CD14-positive monocyte (primary cell): ENCODE measurements at regions not wholly inside any gene's neighbourhood (a gene's known extent, or its start where the extent isn't known, plus 50 kb on each side); places are given as distances from the start of the nearest gene placed in this dataset.

Source experiments
- DNase-seq, 3 donors: peaks; one replicate each; pipeline ENCODE4 v3.0.0-alpha.2; 2011 to 2022
- H2AFZ ChIP-seq: 2 replicates; pipeline ENCODE4 v1.6.0; 2012; ENCODE audit warnings: mild to moderate bottlenecking, low read depth, low read length, inconsistent platforms; ENCODE audit not compliant: insufficient read depth, poor library complexity, severe bottlenecking
- H3K27ac ChIP-seq, 2 donors: 1 replicate in 1 of 2; 2 replicates in 1 of 2; pipeline ENCODE4 v1.5.1; 2012 to 2013; ENCODE audit warnings: low read length in 2 of 2, control low read depth in 1 of 2, inconsistent platforms in 1 of 2, low read depth in 1 of 2, mild to moderate bottlenecking in 1 of 2
- H3K27me3 ChIP-seq, 2 donors: one replicate each; pipeline versions ENCODE4 v1.6.0 to v1.6.1; 2011 to 2013; ENCODE audit warnings: low read length in 2 of 2; ENCODE audit not compliant: control insufficient read depth in 2 of 2, insufficient read depth in 2 of 2
- H3K36me3 ChIP-seq, 2 donors: replicated peaks in 1 of 2; 1 replicate in 1 of 2; 2 replicates in 1 of 2; pipeline versions ENCODE4 v1.5.1 to v1.6.1; 2012 to 2013; ENCODE audit warnings: low read length in 2 of 2, control low read depth in 1 of 2, inconsistent platforms in 1 of 2, mild to moderate bottlenecking in 1 of 2; ENCODE audit not compliant: insufficient read depth in 2 of 2, control insufficient read depth in 1 of 2
- H3K4me1 ChIP-seq, 2 donors: 1 replicate in 1 of 2; 2 replicates in 1 of 2; pipeline versions ENCODE4 v1.5.1 to v1.6.1; 2012 to 2013; ENCODE audit warnings: low read length in 2 of 2, control low read depth in 1 of 2, inconsistent platforms in 1 of 2, mild to moderate bottlenecking in 1 of 2, moderate library complexity in 1 of 2; ENCODE audit not compliant: insufficient read depth in 2 of 2, control insufficient read depth in 1 of 2
- H3K4me2 ChIP-seq: replicated peaks from 2 replicates; pipeline ENCODE3; 2012; ENCODE audit warnings: low read length, moderate library complexity, mild to moderate bottlenecking; ENCODE audit not compliant: poor library complexity, severe bottlenecking; ENCODE audit errors: extremely low read depth
- H3K4me3 ChIP-seq, 3 experiments: fragments of 200-600 bp in 1 of 3; sonication (generic) in 1 of 3; replicated peaks in 1 of 3; 1 replicate in 2 of 3; 2 replicates in 1 of 3; pipeline ENCODE4 v1.5.1; 2011 to 2013; ENCODE audit warnings: low read length in 3 of 3, mild to moderate bottlenecking in 3 of 3, control low read depth in 2 of 3, low read depth in 2 of 3, inconsistent platforms in 1 of 3, moderate library complexity in 1 of 3
- H3K79me2 ChIP-seq: 2 replicates; pipeline ENCODE4 v1.6.0; 2012; ENCODE audit warnings: mild to moderate bottlenecking, control low read depth, inconsistent platforms, low read length, moderate library complexity; ENCODE audit not compliant: insufficient read depth
- H3K9ac ChIP-seq: 2 replicates; pipeline ENCODE4 v1.6.0; 2017; ENCODE audit warnings: low read length, mild to moderate bottlenecking; ENCODE audit not compliant: insufficient read depth, poor library complexity, severe bottlenecking
- H3K9me3 ChIP-seq, 2 donors: replicated peaks in 1 of 2; 1 replicate in 1 of 2; 2 replicates in 1 of 2; pipeline versions ENCODE4 v1.5.1 to v1.6.1; 2012 to 2013; ENCODE audit warnings: low read length in 2 of 2, control low read depth in 1 of 2; ENCODE audit not compliant: control insufficient read depth in 1 of 2, insufficient read depth in 1 of 2
- H4K20me1 ChIP-seq: 2 replicates; pipeline ENCODE4 v1.6.0; 2012; ENCODE audit warnings: mild to moderate bottlenecking, low read length, control low read depth, moderate library complexity; ENCODE audit not compliant: insufficient read depth
- H3K27ac Mint-ChIP-seq, 7 donors: one replicate each; pipeline ENCODE4 v1.8.0; 2020; ENCODE audit warnings: mild to moderate bottlenecking in 7 of 7, mixed read lengths in 7 of 7, moderate library complexity in 6 of 7, inconsistent platforms in 2 of 7
- H3K27me3 Mint-ChIP-seq, 3 donors: one replicate each; pipeline ENCODE4 v1.8.0; 2021 to 2022; ENCODE audit warnings: low read depth in 3 of 3, mild to moderate bottlenecking in 3 of 3, mixed read lengths in 3 of 3, moderate library complexity in 3 of 3, inconsistent platforms in 1 of 3
- H3K36me3 Mint-ChIP-seq, 2 donors: one replicate each; pipeline ENCODE4 v1.8.0; 2020; ENCODE audit warnings: mixed read lengths in 2 of 2, inconsistent platforms in 1 of 2, mild to moderate bottlenecking in 1 of 2
- H3K4me1 Mint-ChIP-seq: one replicate; pipeline ENCODE4 v1.8.0; 2020; ENCODE audit warnings: mild to moderate bottlenecking, mixed read lengths
- H3K4me3 Mint-ChIP-seq, 2 donors: one replicate each; pipeline ENCODE4 v1.8.0; 2020; ENCODE audit warnings: mild to moderate bottlenecking in 2 of 2, mixed read lengths in 2 of 2, moderate library complexity in 1 of 2
- H3K9me3 Mint-ChIP-seq, 7 donors: one replicate each; pipeline ENCODE4 v1.8.0; 2020 to 2022; ENCODE audit warnings: mixed read lengths in 7 of 7, mild to moderate bottlenecking in 6 of 7, moderate library complexity in 6 of 7, inconsistent platforms in 2 of 7
- CTCF ChIP-seq: fragments of 200-600 bp; IDR thresholded peaks from one replicate; pipeline ENCODE4 v1.8.0; 2022; ENCODE audit warnings: antibody characterized with exemption, mild to moderate bottlenecking
- WGBS: methylation state at CpG from one replicate; pipeline ENCODE4 v1.1.5; 2013; ENCODE audit warnings: missing lambda C conversion rate; ENCODE audit not compliant: insufficient coverage; 5-methylcytosine and 5-hydroxymethylcytosine counted together
- intact Hi-C, 2 donors: fragments of 100-400 bp; cut with micrococcal nuclease; formaldehyde crosslinking; loops; one replicate each; pipeline versions ENCODE4 v1.15.0 to v1.15.1; 2023

DNA sequence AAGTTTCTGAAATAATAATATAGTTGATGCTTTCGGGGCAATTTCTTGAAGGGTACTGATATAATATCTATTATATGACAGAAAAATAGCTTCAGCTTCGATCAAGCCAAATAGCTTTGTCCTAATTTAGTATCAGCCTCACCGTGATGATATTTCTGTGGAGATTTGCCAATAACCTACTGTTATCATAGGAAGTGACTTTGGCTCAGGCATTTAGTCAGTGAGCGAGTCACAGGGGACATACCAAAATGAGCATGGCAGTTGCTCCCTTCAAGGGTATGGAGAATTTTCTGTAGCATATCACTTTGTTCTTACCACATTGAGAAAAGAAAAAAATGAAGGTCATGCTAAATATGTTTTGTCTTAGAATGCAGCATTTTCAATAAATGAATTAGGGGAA lies 767.6 kb upstream of the SLITRK1 start:
- no CpG with 5 or more reads among the region's 4 CpGs for WGBS
- Mint-ChIP-seq H3K4me3 (no peak overlapping the region), H3K36me3 (no peaks in the 10 kb centered on the region), H3K9me3 (peaks cover 0 to 12% (median 5%) of the 10 kb centered on the region in 7 donors), H3K27ac (no peak overlapping the region), H3K4me1 (peaks cover 9% of the 10 kb centered on the region), H3K27me3 (no peaks in the 10 kb centered on the region)
- DNase-seq: no peak
- Histone ChIP-seq H3K9ac (no peak overlapping the region), H3K4me1 (no peaks in the 10 kb centered on the region), H3K27ac (no peak overlapping the region), H3K79me2 (no peaks in the 10 kb centered on the region), H3K4me2 (no peak overlapping the region), H2AFZ (no peak overlapping the region), H3K9me3 (peaks cover 0 to 3% of the 10 kb centered on the region in 2 donors), H3K27me3 (no peaks in the 10 kb centered on the region), H3K4me3 (no peak overlapping the region), H4K20me1 (no peaks in the 10 kb centered on the region), H3K36me3 (no peaks in the 10 kb centered on the region)
- intact Hi-C loops: no loop called here
- TF ChIP-seq CTCF: no peak

- Histone ChIP-seq H3K27me3 (no peaks in the 10 kb centered on the region), H3K9ac (no peak overlapping the region), H3K9me3 (no peaks in the 10 kb centered on the region), H3K4me2 (no peak overlapping the region), H3K27ac (no peak overlapping the region), H3K4me1 (no peaks in the 10 kb centered on the region), H2AFZ (no peak overlapping the region), H3K79me2 (no peaks in the 10 kb centered on the region), H3K36me3 (no peaks in the 10 kb centered on the region), H4K20me1 (no peaks in the 10 kb centered on the region), H3K4me3 (no peak overlapping the region)
- peaks cover 0 to 4% (median 0%) of the 10 kb centered on the region in 7 donors for H3K9me3 Mint-ChIP-seq
- TF ChIP-seq CTCF: no peak
- H3K27ac Mint-ChIP-seq: no peak overlapping the region
- peaks cover 9% of the 10 kb centered on the region for H3K4me1 Mint-ChIP-seq
- no peaks in the 10 kb centered on the region for H3K27me3 Mint-ChIP-seq
- H3K36me3 Mint-ChIP-seq: no peaks in the 10 kb centered on the region
- DNase-seq: no peak
- intact Hi-C loops: no loop called here
- no peak overlapping the region for H3K4me3 Mint-ChIP-seq
- WGBS: no CpG with 5 or more reads among the region's 2 CpGs
Observed at GRCh38 chr13:84648069-84648640, 765.9 kb upstream of the SLITRK1 start.
